Endothelial cell of umbilical vein (primary cell): ENCODE measurements at regions not wholly inside any gene's neighbourhood (a gene's known extent, or its start where the extent isn't known, plus 50 kb on each side); places are given as distances from the start of the nearest gene placed in this dataset.
"Not testable (repeated sequence)": the region's sequence is repeated elsewhere in the genome, so short reads cannot be mapped to it uniquely, and the experiment has no call there.

Source experiments
- CTCF ChIP-seq, 2 donors: IDR thresholded peaks; 1 replicate in 1 of 2; 2 replicates in 1 of 2; pipeline ENCODE4 v1.5.1; 2011; ENCODE audit warnings: low read length in 2 of 2, mild to moderate bottlenecking in 2 of 2, moderate library complexity in 2 of 2, control low read depth in 1 of 2, inconsistent platforms in 1 of 2, low read depth in 1 of 2; ENCODE audit not compliant: insufficient read depth in 1 of 2; ENCODE audit errors: extremely low read depth in 1 of 2
- EZH2 ChIP-seq: IDR thresholded peaks from 2 replicates; pipeline ENCODE4 v1.6.1; 2012; ENCODE audit warnings: borderline replicate concordance, low read depth, mild to moderate bottlenecking, moderate library complexity, low read length, inconsistent platforms; ENCODE audit not compliant: severe bottlenecking
- FOS ChIP-seq: IDR thresholded peaks from 2 replicates; pipeline ENCODE4 v1.6.1; 2011; ENCODE audit warnings: mild to moderate bottlenecking, low read length, moderate library complexity, borderline replicate concordance; ENCODE audit not compliant: insufficient read depth
- JUN ChIP-seq: IDR thresholded peaks from 2 replicates; pipeline ENCODE4 v1.6.1; 2011; ENCODE audit warnings: borderline replicate concordance, low read depth; ENCODE audit not compliant: insufficient read length, insufficient read depth
- MYC ChIP-seq: IDR thresholded peaks from one replicate; pipeline ENCODE4 v1.6.1; 2011; ENCODE audit warnings: mild to moderate bottlenecking, low read depth, low read length
- POLR2A ChIP-seq: IDR thresholded peaks from 2 replicates; pipeline ENCODE4 v1.6.1; 2012; ENCODE audit warnings: low read depth, mild to moderate bottlenecking, control low read depth, low read length
- POLR2AphosphoS5 ChIP-seq: IDR thresholded peaks from 2 replicates; pipeline ENCODE4 v1.6.1; 2012; ENCODE audit warnings: low read depth, mild to moderate bottlenecking, control low read depth, low read length, moderate library complexity; ENCODE audit not compliant: insufficient read depth
- TF ChIP-seq, protein P1 (sequence below): IDR thresholded peaks from 2 replicates; pipeline ENCODE4 v1.6.1; 2011; ENCODE audit not compliant: insufficient read depth, insufficient read length

DNA sequence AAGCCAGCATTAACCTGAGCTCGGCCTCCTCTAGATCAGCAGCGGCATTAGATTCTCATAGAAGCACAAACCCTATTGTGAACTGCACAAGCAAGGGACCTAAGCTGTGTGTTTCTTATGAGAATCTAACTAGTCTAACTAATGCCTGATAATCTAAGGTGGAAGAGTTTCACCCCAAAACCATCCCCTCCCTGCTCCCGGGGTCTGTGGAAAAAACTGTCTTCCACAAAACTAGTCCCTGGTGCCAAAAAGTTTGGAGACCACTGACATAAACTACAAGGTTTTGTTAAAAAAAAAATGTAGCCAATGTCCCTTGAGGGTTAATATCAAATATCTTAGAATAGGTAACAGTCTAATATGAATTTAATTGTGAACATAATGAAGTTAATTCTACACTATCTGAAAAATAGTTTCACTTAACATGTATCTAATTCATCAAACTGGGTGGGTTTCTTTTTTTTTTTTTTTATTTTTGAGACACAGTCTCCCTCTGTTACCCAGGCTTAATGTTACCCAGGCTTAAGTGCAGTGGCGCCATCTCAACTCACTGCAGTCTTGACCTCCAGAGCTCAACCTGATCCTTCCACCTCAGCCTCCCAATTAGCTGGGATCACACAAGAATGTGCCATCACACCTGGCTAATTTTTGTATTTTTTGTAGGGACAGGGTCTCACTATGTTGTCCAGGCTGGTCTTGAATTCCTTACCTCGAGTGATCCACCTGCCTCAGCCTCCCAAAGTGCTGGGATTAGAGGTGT is 4752.2 kb upstream of the OR11H1 start:
- TF ChIP-seq CTCF (IDR thresholded peaks at IDR 0.05; ENCODE audit: extremely low read depth in 1 of 2, insufficient read depth in 1 of 2, low read depth in 1 of 2, low read length in 2 of 2); EZH2; MYC; POLR2A; POLR2AphosphoS5; FOS; JUN: not testable (repeated sequence)
- TF ChIP-seq, protein P1, sequence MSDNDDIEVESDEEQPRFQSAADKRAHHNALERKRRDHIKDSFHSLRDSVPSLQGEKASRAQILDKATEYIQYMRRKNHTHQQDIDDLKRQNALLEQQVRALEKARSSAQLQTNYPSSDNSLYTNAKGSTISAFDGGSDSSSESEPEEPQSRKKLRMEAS = not testable (repeated sequence)
